ENCODE measurements at regions not wholly inside any gene's neighbourhood (a gene's known extent, or its start where the extent isn't known, plus 50 kb on each side); places are given as distances from the start of the nearest gene placed in this dataset.

GRCh38 chr7:142592231-142592630 lies 157.0 kb upstream of the PRSS1 start (continued):
- TF ChIP-seq, protein P1, sequence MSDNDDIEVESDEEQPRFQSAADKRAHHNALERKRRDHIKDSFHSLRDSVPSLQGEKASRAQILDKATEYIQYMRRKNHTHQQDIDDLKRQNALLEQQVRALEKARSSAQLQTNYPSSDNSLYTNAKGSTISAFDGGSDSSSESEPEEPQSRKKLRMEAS (IDR thresholded peaks at IDR 0.05), result no peak

DNA sequence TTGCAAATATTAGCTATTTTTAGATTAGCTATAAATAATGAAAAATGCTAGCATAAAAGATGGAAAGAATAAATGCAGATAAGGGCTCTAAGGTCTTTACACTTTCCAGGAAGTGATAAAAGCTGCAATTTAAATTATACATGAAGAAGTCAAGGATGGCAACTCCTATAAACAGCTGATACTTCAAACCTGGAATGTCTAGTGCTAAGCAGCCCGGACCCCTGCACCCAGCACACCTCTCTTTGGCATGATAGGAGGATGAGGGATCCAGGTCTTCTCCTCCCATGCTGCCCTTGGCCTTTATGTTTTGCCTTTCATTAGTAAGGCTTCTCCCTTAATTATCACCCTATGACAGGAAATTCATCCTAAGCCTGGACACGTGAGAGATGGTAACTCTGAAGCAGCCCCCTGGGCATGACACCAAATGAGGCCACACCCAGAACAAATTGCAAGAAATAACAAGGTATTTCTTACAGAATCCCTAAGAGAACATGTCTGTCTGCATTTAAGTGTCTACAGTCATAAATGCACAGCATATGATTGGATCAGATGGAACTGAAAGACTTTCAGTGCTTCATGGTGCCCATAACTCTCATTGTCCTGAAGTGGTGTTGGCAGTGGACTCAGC lies 158.3 kb upstream of the PRSS1 start:
- Histone ChIP-seq H3K27ac (ENCODE audit: low read depth, low read length) (no peak overlapping the region), H3K9ac (ENCODE audit: low read length) (no peak overlapping the region), H3K36me3 (ENCODE audit: control insufficient read depth in 1 of 2, insufficient read depth in 2 of 2, low read length in 2 of 2) (no peaks in the 10 kb centered on the region), H3K9me2 (ENCODE audit: insufficient read depth) (no peaks in the 10 kb centered on the region), H4K20me1 (ENCODE audit: insufficient read depth) (no peaks in the 10 kb centered on the region), H3K4me3 (replicated peaks in 1 of 2; ENCODE audit: low read depth in 1 of 2, low read length in 2 of 2) (no peak overlapping the region), H2AFZ (ENCODE audit: low read depth, low read length, poor library complexity, severe bottlenecking) (no peak overlapping the region), H3K4me2 (ENCODE audit: low read length) (no peak overlapping the region), H3K4me1 (ENCODE audit: control insufficient read depth in 1 of 2, insufficient read depth in 2 of 2, low read length in 2 of 2) (peaks cover 0 to 8% of the 10 kb centered on the region in 2 experiments; a peak in 1 of 4 replicates), H3K9me3 (ENCODE audit: control insufficient read depth in 1 of 2, insufficient read depth in 1 of 2, low read depth in 1 of 2, low read length in 2 of 2) (no peaks in the 10 kb centered on the region), H3K27me3 (ENCODE audit: insufficient read depth, low read length) (no peaks in the 10 kb centered on the region), H3K79me2 (ENCODE audit: insufficient read depth, low read length) (no peaks in the 10 kb centered on the region)
- RAD21 ChIA-PET (ENCODE audit: low non-redundant PET in 1 of 2, low total read pairs in 2 of 2, uncharacterized antibody in 2 of 2, unreplicated experiment in 2 of 2), result no interaction called here
- DNase-seq (ENCODE audit: low read depth, low spot score) (no peak), ATAC-seq (no peak)
- POLR2A ChIA-PET, result no interaction called here
- CTCF ChIA-PET, result interaction anchor here (1.5 kb wide), 1 partner anchor 33 kb away, joined by 3 read pairs; no protein-coding TSS in a partner anchor
- no TSS peak for BruUV-seq (replicated peaks)
- intact Hi-C loops (cut with micrococcal nuclease), result no loop called here
- TF ChIP-seq CBX3 (IDR thresholded peaks at IDR 0.05; ENCODE audit: low read depth), result no peak
- no peak for TF ChIP-seq EGR1 (IDR thresholded peaks at IDR 0.05; ENCODE audit: low read depth)
- no peak for TF ChIP-seq ELF1 (IDR thresholded peaks at IDR 0.05; ENCODE audit: borderline replicate concordance, low read depth)
- TF ChIP-seq ZFX (IDR thresholded peaks at IDR 0.05), result no peak
- TF ChIP-seq, protein P1 (IDR thresholded peaks at IDR 0.05), result no peak
- TF ChIP-seq POLR2A (IDR thresholded peaks at IDR 0.05; ENCODE audit: borderline replicate concordance, extremely low read depth, insufficient read depth, insufficient read length), result no peak
- no peak for TF ChIP-seq ZNF274 (IDR thresholded peaks at IDR 0.05; ENCODE audit: low read depth, low read length)
- TF ChIP-seq POLR2AphosphoS5 (IDR thresholded peaks at IDR 0.05; ENCODE audit: low read depth, low read length), result no peak
- no peak for TF ChIP-seq JUND (IDR thresholded peaks at IDR 0.05)
- TF ChIP-seq, protein P2, sequence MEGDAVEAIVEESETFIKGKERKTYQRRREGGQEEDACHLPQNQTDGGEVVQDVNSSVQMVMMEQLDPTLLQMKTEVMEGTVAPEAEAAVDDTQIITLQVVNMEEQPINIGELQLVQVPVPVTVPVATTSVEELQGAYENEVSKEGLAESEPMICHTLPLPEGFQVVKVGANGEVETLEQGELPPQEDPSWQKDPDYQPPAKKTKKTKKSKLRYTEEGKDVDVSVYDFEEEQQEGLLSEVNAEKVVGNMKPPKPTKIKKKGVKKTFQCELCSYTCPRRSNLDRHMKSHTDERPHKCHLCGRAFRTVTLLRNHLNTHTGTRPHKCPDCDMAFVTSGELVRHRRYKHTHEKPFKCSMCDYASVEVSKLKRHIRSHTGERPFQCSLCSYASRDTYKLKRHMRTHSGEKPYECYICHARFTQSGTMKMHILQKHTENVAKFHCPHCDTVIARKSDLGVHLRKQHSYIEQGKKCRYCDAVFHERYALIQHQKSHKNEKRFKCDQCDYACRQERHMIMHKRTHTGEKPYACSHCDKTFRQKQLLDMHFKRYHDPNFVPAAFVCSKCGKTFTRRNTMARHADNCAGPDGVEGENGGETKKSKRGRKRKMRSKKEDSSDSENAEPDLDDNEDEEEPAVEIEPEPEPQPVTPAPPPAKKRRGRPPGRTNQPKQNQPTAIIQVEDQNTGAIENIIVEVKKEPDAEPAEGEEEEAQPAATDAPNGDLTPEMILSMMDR (IDR thresholded peaks at IDR 0.05 in 2 of 3, conservative IDR thresholded peaks at IDR 0.05 in 1 of 3; ENCODE audit: borderline replicate concordance in 1 of 3, insufficient read depth in 1 of 3, low read depth in 2 of 3, low read length in 2 of 3), result no peak
- TF ChIP-seq TCF7L2 (IDR thresholded peaks at IDR 0.05; ENCODE audit: borderline replicate concordance, extremely low read depth, insufficient read depth, insufficient read length), result no peak
- TF ChIP-seq, protein P3, sequence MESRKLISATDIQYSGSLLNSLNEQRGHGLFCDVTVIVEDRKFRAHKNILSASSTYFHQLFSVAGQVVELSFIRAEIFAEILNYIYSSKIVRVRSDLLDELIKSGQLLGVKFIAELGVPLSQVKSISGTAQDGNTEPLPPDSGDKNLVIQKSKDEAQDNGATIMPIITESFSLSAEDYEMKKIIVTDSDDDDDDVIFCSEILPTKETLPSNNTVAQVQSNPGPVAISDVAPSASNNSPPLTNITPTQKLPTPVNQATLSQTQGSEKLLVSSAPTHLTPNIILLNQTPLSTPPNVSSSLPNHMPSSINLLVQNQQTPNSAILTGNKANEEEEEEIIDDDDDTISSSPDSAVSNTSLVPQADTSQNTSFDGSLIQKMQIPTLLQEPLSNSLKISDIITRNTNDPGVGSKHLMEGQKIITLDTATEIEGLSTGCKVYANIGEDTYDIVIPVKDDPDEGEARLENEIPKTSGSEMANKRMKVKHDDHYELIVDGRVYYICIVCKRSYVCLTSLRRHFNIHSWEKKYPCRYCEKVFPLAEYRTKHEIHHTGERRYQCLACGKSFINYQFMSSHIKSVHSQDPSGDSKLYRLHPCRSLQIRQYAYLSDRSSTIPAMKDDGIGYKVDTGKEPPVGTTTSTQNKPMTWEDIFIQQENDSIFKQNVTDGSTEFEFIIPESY (IDR thresholded peaks at IDR 0.05; ENCODE audit: extremely low read depth, insufficient replicate concordance, low read length), result no peak
- no peak for TF ChIP-seq SRF (IDR thresholded peaks at IDR 0.05; ENCODE audit: low read depth)
- TF ChIP-seq REST (IDR thresholded peaks at IDR 0.05; ENCODE audit: low read depth), result no peak
- no peak for TF ChIP-seq CEBPB (IDR thresholded peaks at IDR 0.05; ENCODE audit: low read depth)
- no peak for TF ChIP-seq ATF3 (IDR thresholded peaks at IDR 0.05)
- no peak for TF ChIP-seq YY1 (IDR thresholded peaks at IDR 0.05; ENCODE audit: extremely low read depth, insufficient replicate concordance, low read depth, low read length)

All from HCT116 (cell line).